ENCODE measurements at regions not wholly inside any gene's neighbourhood (a gene's known extent, or its start where the extent isn't known, plus 50 kb on each side); places are given as distances from the start of the nearest gene placed in this dataset.
A peak's percentile ranks its signal among the peaks of the same experiment; 100 is the strongest.
"Not testable (repeated sequence)": the region's sequence is repeated elsewhere in the genome, so short reads cannot be mapped to it uniquely, and the experiment has no call there.

GRCh38 chr1:94362466-94363058 lies 55.6 kb upstream of the ABCD3 start:
- DNase-seq (ENCODE audit: low read depth), result no peak

- no peak for DNase-seq (ENCODE audit: low read depth)
These were observed 59.3 kb upstream of the ABCD3 start for GRCh38 chr1:94358630-94359599.

GRCh38 chr1:94357661-94358060 lies 60.5 kb upstream of the ABCD3 start:
- DNase-seq (ENCODE audit: low read depth), result no peak

DNA sequence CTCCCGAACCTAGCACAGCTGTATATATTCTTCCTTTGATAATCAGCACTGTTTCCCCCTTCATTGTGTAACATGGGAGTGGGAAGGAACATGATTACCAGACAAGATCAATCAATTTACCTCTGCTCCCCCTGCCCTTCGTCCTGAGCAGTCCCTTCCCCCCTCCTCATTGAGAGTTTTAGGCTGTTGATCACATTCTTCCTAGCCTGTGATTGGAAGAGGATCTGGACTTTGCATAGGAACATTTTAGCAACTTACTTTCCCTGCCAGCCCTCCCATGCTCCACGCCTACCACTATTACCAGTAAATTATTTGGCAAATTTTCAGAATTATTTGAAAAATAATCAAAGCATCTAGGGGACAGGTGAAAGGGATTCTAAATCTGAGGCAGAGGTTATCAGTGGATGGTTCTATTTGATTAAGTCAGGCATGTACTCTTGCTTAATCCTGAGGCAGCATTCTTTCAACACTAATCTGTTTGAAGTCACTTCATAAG lies 62.7 kb upstream of the ABCD3 start:
- DNase-seq (ENCODE audit: low read depth), result no peak

- DNase-seq (ENCODE audit: low read depth), result no peak
These were observed 66.7 kb upstream of the ABCD3 start for GRCh38 chr1:94351481-94351880.

DNA sequence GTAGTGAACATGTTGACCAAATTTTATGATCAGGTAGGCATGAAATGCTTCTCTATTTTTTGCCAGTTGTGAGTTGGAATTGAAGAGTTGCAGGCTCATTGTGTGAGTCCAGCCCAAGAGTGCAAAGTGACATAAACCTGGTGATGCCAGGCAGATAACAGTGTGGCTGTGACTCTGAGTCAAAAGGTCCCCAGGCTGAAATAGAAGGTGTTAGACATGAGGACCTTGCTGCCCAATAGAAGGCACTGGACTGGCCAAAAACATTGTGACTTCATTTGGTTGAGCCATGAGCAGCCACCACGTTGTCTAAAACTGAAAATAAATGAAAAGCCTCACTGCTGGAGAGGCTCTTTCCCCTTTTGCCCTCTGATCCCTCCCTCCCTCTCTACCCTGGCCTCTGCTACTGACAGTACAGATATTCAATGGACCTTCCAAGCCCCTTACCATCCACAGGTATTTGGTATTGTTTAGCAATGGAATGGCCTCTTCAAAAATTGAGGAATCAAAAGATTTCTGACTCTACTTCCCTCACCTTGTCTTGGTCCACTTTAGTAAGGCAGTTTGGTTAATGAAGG lies 67.8 kb upstream of the ABCD3 start:
- no peak for DNase-seq (ENCODE audit: low read depth)

DNA sequence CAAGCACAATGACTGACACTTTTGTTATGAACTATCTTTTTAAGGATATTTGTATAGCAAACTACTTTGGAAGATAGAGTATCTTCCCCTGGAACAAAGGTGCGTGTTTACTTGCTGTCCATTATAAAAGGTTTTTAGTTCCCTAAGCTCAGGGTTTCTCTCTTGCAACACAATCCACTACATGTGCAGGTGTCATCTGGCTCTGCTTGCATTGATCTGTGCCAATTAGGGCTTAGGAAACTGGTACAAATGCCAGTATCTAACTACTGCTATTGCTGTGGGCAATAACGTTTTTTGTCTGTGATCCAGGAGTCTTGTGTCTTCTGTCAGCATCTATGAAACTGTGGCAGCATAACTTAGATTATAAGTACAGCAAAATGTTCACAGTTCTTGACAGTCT lies 68.3 kb upstream of the ABCD3 start:
- no peak for DNase-seq (ENCODE audit: low read depth)

DNA sequence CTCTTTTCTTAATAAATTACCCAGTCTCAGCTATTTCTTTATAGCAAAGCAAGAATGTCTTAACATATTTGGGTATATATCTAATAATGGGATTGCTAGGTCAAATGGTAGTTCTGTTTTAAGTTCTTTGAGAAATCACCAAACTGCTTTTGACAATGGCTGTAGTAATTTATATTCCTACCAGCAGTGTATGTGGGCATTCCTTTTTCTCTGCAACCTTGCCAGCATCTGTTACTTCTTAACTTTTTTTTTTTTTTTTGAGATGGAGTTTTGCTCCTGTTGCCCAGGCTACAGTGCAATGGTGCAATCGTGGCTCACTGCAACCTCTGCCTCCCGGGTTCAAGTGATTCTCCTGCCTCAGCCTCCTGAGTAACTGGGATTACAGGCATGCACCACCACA lies 69.8 kb upstream of the ABCD3 start:
- DNase-seq (ENCODE audit: low read depth), result not testable (repeated sequence)

DNA sequence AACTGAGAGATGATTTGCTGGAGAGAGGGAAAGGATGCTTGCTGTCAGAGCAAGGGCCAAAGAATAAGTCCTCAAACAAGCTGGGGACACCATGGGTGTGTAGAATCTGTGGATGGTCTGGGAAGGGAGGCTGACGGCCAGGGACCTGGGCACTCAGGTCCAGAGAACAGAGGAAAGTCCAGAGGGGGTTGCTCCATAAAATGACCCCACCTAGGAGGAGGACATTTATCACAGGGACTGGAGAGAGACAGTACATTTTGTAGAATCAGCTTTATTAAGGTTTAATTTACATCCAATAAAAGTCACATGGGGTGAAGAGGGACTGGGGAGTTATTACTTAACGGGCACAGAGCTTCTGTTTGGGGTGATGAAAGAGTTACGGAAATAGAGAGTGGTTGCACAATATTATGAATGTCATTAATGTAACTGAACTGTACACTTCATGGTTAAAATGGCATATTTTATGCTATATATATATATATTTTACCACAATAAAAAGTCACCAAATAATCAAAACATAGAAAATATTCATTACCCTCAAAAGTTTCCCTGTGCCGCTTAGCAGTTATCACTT lies 73.0 kb upstream of the ABCD3 start:
- DNase-seq (ENCODE audit: low read depth), result no peak

DNA sequence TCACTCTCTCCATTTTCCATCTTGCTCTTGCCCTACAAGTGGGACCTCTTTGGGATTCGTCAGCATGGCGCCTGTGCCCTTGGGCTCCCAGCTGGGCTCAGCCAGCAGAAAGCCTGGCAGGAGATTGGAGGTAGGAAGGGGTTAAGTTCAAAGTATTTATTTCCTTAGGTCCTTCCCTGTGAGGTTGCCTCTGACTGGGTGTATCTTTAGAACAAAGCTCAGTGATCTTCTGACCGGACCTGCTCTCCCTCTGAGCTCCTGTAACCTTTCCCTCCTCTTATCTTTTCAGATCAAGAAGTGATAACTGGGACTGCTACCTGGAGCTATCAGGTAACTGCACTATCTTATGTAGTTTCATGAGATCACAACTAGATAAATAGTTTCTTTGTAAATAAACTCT lies 75.8 kb upstream of the ABCD3 start:
- DNase-seq (ENCODE audit: low read depth), result no peak

DNA sequence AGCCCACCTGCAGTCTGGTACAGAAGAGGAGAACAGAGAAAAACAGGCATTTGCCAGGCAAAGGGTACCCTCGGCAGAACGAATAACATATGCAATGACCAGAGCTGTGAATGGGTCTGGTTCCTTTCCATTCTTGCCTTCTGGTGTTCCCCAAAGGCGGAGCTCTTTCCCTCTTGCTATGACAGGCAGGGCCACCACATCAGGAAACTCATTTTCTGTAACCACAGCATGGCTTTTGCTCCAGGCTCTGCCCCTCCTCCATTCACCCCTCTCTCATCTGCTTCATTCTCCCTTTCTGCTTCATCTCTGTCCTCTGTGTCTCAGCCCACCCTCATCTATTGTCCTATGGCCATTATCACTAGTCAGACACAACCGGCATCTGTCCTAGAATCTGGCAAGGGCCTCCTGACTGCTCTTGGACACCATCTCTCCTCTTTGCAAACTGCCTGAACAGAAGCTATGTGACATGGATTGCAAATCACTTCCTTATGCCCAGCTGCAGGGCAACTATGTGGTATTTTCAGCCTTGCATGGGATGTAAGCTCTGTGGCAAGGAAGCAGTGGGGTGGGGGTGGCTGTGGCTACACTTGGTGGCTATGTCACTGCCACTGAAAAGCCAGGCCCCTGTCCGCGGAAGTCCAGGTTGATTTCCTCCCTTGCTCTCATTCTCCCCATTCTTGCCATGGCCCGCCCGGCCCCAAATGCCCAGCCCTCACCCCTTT lies 78.8 kb upstream of the ABCD3 start:
- DNase-seq (ENCODE audit: low read depth), result no peak

GRCh38 chr1:94336991-94337390 lies 81.2 kb upstream of the ABCD3 start:
- no peak for DNase-seq (ENCODE audit: low read depth)

- peak; percentile 90 for DNase-seq (ENCODE audit: low read depth)
These were observed 82.2 kb upstream of the ABCD3 start for GRCh38 chr1:94335950-94336349.

DNA sequence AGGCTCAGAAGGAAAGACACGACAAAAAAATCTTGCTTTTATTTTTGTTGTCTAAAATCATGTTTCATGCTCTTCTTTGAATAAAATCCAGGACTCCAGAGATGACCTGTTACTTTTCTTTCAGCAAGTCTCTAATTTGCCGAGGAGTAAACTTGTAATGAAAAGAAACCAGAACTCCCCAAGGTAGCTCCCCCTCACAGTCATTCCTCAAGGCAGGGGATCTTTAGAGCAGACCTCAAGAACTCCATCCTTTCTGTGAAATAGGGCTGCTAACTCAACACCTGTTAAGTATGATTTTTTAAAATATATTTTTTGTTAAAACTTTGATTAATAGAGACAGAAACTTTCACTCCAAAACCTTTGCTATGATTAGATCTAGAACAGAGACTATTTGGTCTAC lies 82.7 kb upstream of the ABCD3 start:
- no peak for DNase-seq (ENCODE audit: low read depth)

DNA sequence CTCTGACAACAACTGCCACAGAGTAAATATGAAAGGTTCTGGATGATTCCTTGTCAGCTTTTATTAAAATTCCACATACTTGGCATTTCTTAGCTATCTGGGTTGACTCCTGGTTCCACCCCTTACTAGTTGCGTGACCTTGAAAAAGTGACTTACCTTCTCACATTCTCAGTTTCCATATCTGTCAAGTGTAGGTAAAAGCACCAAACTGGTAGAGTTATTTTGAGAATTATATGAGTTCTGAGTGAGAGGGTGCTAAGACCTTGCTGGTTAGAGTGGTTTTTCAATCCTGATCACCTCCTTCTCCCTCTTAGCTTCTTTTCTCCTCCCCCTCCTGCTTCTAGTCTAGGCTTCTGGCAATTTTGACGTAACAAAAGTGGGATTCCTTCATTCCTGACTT lies 83.4 kb upstream of the ABCD3 start:
- DNase-seq (ENCODE audit: low read depth), result no peak

GRCh38 chr1:94332952-94333351 lies 85.2 kb upstream of the ABCD3 start:
- no peak for DNase-seq (ENCODE audit: low read depth)

DNA sequence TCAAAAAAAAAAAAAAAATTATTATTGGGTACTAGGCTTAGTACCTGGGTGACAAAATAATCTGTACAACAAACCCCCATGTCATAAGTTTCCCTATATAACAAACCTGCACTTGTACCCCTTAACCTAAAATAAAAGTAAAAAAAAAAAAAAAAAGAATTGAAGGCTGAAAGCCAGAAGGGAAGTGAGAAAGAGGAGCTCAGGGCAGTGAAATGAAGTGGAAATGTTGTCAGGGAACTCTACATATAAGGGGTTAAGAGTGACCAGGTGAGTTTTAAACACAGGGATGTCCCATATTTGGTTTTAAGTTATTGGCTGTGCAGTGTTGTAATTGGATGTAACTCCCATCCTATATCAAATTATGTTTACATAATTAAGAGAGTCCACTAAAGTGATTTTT lies 85.7 kb upstream of the ABCD3 start:
- DNase-seq (ENCODE audit: low read depth), result no peak

GRCh38 chr1:94329986-94330385 lies 88.2 kb upstream of the ABCD3 start:
- DNase-seq (ENCODE audit: low read depth), result peak; percentile 47

DNA sequence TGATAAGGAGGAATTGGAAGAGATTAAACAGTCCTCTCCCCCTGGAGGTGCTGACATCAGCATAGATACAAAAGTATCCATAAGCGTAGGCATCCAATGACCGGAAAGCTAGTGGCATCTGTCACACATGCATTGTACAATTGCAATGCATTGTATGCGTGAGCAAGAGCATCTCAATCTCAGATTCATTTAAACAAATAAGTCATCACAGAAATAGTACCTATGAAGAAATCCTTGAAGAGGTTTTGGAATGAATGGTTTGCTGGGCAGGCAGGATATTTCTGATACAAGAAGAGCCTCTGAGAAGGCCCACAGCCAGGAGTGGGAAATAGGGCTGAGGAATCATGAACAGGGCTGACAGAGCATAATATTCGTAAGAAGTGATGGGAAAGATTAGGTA lies 88.9 kb upstream of the ABCD3 start:
- no peak for DNase-seq (ENCODE audit: low read depth)

- DNase-seq (ENCODE audit: low read depth), result peak; percentile 55
These were observed 89.8 kb upstream of the ARHGAP29 start for GRCh38 chr1:94327001-94327690.

DNA sequence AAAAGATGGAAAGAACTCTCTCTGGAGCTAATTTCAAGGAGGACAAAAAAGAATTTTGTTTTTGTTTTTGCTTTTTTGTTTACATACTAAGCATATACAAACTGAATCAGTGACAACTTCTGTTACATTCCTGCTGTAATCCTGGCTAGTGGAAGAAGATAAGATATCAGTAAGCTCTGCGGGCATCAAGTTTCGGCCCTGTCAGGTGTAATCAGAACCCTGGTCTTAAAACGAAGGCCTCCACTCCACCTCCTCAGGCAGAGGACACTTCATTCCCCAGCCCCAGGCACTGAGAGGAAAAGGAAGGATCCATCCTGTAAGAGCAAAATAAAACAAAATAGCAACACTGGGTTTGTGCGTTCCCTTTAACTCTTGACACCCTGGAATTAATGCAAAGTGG lies 88.9 kb upstream of the ARHGAP29 start:
- peak; percentile 25 for DNase-seq (ENCODE audit: low read depth)
